K562 (cell line): ENCODE measurements at regions not wholly inside any gene's neighbourhood (a gene's known extent, or its start where the extent isn't known, plus 50 kb on each side); places are given as distances from the start of the nearest gene placed in this dataset.

ENCODE experiments used
- EHMT2 ChIP-seq: fragments of 450-650 bp; IDR thresholded peaks from 2 replicates; pipeline ENCODE4 v1.6.1; 2018; ENCODE audit warnings: antibody characterized with exemption
- SMAD3 ChIP-seq: fragments of 450-650 bp; formaldehyde crosslinking; conservative IDR thresholded peaks from 2 replicates; pipeline ENCODE4 v1.4.0; 2020; ENCODE audit warnings: mild to moderate bottlenecking
- TCF7 ChIP-seq: sonication (generic); IDR thresholded peaks from 2 replicates; pipeline ENCODE4 v1.6.1; 2016; ENCODE audit warnings: antibody characterized with exemption, borderline replicate concordance
- TF ChIP-seq, protein P1 (sequence below): sonication (generic); formaldehyde crosslinking; IDR thresholded peaks from 2 replicates; pipeline ENCODE4 v1.5.0; 2020; ENCODE audit warnings: missing genetic modification reagents
- TF ChIP-seq, protein P2 (sequence below), 3 experiments: IDR thresholded peaks in 2 of 3; conservative IDR thresholded peaks in 1 of 3; 2 replicates each; pipeline ENCODE4 v1.5.1; 2011 to 2012; ENCODE audit warnings: low read length in 3 of 3, mild to moderate bottlenecking in 3 of 3, control low read depth in 2 of 3, improper control_type of control experiment in 1 of 3, inconsistent platforms in 1 of 3, low read depth in 1 of 3, mixed read lengths in 1 of 3, moderate library complexity in 1 of 3; ENCODE audit not compliant: insufficient read depth in 2 of 3

DNA sequence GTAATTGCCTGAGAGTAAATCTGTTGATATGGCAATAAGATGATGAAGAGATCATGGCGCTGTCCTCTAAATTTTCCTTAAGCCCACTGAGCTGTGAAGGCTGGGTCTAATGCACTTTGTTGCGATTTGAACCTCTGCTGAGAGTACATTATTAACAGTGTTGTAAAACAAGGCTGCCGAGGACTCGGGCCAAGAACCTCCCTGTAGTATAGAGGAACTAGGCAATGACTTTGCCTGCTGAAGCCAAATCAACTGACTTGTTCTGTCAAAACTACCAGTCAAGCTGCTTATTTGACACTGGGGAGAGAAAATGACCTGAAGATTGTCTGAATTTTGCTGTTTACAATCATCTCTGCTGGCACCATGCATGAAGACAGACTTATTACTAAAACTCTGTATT is 1154.7 kb downstream of the DTWD2 start:
- TF ChIP-seq, protein P1, sequence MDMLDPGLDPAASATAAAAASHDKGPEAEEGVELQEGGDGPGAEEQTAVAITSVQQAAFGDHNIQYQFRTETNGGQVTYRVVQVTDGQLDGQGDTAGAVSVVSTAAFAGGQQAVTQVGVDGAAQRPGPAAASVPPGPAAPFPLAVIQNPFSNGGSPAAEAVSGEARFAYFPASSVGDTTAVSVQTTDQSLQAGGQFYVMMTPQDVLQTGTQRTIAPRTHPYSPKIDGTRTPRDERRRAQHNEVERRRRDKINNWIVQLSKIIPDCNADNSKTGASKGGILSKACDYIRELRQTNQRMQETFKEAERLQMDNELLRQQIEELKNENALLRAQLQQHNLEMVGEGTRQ (CRISPR knock-in tag), result no peak
- TF ChIP-seq, protein P2, sequence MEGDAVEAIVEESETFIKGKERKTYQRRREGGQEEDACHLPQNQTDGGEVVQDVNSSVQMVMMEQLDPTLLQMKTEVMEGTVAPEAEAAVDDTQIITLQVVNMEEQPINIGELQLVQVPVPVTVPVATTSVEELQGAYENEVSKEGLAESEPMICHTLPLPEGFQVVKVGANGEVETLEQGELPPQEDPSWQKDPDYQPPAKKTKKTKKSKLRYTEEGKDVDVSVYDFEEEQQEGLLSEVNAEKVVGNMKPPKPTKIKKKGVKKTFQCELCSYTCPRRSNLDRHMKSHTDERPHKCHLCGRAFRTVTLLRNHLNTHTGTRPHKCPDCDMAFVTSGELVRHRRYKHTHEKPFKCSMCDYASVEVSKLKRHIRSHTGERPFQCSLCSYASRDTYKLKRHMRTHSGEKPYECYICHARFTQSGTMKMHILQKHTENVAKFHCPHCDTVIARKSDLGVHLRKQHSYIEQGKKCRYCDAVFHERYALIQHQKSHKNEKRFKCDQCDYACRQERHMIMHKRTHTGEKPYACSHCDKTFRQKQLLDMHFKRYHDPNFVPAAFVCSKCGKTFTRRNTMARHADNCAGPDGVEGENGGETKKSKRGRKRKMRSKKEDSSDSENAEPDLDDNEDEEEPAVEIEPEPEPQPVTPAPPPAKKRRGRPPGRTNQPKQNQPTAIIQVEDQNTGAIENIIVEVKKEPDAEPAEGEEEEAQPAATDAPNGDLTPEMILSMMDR (IDR thresholded peaks at IDR 0.05 in 2 of 3, conservative IDR thresholded peaks at IDR 0.05 in 1 of 3; ENCODE audit: insufficient read depth in 2 of 3, low read depth in 1 of 3, low read length in 3 of 3), result no peak
- no peak for TF ChIP-seq TCF7
- TF ChIP-seq SMAD3 (CRISPR knock-in tag), result no peak
- TF ChIP-seq EHMT2, result no peak
